ENCODE measurements at regions not wholly inside any gene's neighbourhood (a gene's known extent, or its start where the extent isn't known, plus 50 kb on each side); places are given as distances from the start of the nearest gene placed in this dataset.
"Not testable (repeated sequence)": the region's sequence is repeated elsewhere in the genome, so short reads cannot be mapped to it uniquely, and the experiment has no call there.

DNA sequence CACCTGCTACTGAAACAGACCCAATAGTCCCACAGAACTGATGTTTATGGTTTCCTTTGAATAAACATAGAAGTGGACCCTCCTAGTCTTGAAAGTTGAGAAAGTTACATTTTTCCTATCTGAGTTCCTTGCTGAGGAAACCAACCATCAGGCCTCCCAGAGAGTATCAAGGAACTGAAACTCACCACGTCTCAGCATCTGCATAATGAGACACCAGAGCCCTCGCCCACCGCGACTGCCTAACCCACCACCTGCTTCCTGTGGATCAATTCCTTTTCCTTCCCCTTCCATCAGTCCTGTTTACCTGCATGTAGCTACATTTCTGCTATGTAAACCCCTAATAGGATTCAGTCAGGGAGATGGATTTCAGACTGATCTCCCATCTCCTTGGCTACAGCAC is 443.2 kb upstream of the TMEM132C start:
- no peak for DNase-seq

DNA sequence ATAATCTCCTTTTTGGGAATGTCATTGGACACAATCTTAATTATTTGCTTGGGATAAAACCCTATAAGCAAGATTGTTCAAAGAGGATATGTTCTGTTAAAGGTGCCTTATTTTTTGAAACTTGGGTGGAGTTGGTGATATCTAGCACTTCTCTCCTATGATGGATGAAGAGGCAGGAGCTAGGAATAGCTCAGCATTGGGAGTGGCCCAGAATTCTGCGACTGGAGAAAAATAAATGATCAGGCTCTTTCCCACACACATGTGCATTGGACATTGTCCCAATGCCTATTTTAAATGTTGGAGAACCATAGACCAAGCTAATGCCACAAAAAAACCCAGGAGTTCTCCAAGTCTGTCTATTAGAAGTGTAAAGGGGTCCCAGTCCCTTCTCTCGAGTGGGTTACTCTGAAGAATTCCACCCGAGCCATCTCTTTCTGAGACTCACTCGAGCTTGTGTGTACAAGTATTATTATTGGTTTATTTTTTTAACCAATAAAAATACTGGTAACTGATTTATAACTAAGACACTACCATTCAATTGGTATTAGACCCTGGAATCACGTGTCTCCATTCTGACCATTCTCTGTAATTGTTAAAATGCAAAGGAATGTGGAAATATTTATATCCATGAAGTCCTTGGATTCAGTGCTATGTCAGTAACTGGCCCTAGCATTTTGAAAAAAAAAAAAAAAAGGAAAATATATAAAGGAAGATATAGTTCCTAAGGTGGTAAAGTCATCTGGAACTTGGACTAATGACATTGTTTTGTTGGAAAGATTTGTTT is 437.5 kb upstream of the TMEM132C start:
- DNase-seq: no peak

DNA sequence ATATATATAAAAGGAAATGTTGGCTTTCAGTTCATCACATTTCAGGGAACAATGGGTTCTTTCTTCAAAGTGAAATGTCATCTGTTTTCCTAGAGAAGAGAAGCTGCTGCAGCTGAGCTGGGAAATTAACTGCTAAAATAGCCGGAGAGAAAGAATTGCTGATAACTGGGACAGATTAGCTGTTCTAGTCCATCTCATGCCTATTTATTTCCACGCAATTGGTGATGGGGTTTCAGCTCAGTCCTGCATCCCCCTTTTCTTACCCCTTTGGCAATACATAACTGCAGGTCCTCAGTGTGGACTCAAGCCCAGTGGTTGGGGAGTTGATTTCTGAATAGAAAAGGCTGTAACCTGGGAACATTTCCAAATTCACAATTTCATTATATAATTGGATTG is 436.9 kb upstream of the TMEM132C start:
- DNase-seq: no peak

- DNase-seq: no peak
Measured at GRCh38 chr12:127830730-127831129, 436.2 kb upstream of the TMEM132C start.

DNA sequence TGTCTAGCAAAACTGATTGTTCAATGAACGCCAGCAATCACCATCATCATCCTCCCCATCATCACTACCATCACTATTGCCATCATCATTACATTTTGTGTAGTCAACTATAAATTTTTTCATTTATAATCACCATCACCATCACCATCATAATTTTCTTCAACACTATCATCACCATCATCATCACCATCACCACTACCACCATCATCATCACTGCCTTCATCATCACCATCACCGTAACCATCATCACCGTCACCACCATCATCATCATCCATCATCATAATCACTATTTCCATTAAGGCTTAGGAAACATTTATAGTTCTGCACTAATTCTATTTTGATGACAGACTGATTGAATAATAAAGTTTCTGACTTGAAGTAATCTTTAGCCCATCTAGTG is 434.8 kb upstream of the TMEM132C start:
- DNase-seq: no peak

- DNase-seq: not testable (repeated sequence)
Measured at GRCh38 chr12:127836802-127837201, 430.2 kb upstream of the TMEM132C start.

DNA sequence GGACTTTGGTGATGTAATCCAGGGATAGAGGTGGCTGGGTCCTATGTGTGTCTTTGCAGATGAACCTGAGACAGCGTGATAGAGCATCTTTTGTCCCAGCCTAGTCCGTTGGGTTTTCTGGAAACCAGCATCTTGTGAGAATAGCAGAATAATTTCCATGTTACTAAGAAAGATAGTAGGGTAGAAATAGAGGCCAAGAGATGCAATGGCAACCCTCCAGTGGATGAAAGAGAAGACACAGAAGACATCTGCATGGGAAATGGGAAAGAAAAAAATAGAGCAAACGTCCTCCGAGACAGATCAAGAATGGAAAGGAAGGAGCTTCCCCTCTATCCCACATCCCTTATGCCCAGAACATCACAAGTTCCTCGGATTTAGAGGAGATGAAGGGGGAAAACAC is 409.3 kb upstream of the TMEM132C start:
- DNase-seq: no peak

- no peak for DNase-seq
Measured at GRCh38 chr12:127860536-127860935, 406.4 kb upstream of the TMEM132C start.

DNA sequence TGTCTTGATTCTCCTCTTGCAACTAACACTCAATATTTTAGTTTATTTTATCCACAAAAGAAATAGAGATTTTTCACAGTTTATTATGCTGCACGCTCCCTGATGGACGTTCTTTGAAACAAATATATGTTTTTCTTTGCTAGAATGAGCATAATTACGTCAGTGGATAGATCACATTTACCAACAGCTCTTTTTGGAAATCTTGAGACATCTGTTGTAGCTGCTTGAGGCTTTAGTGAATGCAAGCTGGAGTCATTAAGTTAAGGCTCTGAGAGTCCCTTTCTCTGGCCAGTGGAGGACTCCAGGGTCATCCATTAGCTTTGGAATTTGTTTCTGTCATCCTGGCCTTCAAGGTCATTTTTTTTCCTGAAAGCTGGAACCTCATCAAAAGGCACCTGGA is 405.6 kb upstream of the TMEM132C start:
- no peak for DNase-seq

GRCh38 chr12:127873306-127873705 is 393.7 kb upstream of the TMEM132C start:
- DNase-seq: no peak

- DNase-seq: no peak
Measured at GRCh38 chr12:127881371-127882140, 385.4 kb upstream of the TMEM132C start.

GRCh38 chr12:127883013-127883412 is 384.0 kb upstream of the TMEM132C start:
- no peak for DNase-seq

DNA sequence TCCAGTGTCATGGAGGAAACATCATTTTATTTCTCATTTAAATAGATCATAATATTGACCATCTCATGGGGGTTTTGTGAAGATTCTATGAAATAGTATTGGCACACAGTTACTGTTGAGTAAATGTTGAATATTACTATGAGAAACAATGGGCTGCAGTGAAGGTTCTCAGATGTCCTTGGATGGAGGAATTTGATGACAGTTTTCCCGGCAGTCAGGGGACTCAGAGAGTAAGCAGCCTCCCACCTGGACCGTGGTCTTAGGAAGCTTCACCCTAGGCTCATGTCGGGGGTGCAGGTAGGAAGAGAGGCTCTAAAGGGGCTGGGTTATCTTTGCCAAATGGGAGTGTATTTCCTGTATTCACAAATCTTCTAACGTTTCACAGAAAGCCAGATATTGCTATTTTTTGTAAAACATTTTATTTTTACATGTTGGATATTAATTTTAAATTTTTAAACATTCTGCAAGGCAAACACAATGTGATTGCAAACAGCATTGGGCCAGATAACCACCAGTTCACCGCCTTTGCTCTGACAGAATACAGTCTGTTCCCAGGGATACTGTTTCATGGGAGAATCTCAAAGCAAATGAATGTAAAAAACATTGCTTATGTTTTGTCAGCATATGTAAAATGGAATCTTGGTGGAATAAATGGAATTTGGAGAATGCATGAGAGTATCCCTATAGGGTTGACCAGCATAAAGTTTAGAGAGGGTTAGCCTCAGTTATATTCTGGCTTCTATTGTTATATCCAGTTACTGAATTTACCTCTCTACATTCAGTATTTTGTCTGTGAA is 380.8 kb upstream of the TMEM132C start:
- DNase-seq: no peak

- DNase-seq: no peak
Measured at GRCh38 chr12:127886827-127887226, 380.1 kb upstream of the TMEM132C start.

- no peak for DNase-seq
Measured at GRCh38 chr12:127888943-127889719, 377.8 kb upstream of the TMEM132C start.

- no peak for DNase-seq
Measured at GRCh38 chr12:127893895-127894609, 372.9 kb upstream of the TMEM132C start.

DNA sequence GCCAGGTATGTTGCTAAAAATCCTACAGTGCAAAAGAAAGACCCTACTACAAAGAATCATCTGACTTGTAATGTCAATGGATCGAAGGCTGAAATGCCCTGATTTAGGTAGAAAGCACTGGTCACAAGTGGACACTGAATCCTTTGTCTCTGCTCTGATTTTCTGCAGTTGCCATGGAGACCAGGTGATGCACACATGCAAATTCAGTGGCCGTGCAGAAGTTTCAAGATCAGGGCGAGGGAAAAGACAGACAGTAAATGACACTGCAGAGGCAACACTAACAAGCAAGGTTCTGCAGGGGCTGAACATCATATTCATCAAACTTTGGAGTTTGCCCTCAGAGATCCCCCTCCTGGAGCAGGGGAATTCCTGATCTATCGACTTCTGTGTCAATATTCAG is 370.3 kb upstream of the TMEM132C start:
- DNase-seq: no peak

DNA sequence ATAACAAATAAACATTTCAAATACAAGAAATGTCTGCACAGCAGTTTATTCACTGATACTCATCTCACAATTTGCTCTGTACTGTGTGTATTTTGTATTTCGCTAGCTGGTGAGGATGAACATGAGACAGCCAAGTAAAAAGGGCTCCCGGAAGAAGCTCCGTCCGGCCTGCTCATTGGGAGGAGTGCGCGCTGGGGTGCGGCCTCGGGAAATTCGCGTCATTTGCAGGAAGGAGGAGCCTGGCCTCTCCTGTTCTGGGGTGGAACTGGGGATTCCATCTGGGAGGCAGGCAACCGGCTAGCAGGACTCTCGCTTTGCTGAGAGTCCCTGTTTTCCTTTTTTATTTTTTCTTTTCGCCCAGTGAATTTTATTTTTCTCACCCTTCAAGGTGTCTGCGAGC is 368.4 kb upstream of the TMEM132C start:
- no peak for DNase-seq

DNA sequence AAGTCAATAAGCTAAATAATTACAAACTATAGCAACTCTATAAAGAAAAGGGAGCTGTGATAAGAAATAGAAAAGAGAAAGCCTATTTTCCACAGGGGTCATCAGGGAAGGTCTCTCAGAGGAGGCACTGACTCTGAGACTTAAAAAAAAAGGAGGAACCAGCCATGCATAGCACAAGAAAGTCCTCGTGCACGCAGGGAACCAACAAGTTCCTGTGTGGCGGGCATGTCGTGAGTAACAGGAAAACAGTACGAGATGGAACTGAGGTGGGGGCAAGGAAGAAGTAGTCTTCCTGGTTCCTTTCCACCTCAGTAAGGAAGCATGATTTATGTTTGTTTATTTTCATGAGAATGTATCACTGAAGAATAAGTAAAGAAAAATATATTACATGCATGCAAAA is 367.0 kb upstream of the TMEM132C start:
- DNase-seq: no peak

GRCh38 chr12:127900386-127900785 is 366.6 kb upstream of the TMEM132C start:
- DNase-seq: no peak

DNA sequence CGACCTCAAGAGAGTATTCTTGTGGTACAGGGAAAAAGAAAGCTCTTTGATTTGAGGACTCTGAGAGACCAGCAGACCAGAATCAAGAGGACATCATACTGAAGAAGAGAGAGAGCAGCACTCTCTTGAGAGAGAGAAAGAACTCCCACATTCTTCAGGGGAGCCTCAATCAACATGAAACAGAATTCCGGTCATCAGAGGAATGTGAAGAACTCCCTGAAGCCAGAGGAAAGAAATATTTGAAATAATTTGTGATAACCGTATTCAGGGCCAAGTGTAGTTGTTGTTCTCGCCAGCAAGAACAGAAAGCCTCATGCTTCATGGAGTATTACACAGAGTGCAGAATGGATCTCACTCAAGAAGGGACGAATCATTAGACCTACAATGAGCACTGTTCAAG is 363.8 kb upstream of the TMEM132C start:
- DNase-seq: no peak

DNA sequence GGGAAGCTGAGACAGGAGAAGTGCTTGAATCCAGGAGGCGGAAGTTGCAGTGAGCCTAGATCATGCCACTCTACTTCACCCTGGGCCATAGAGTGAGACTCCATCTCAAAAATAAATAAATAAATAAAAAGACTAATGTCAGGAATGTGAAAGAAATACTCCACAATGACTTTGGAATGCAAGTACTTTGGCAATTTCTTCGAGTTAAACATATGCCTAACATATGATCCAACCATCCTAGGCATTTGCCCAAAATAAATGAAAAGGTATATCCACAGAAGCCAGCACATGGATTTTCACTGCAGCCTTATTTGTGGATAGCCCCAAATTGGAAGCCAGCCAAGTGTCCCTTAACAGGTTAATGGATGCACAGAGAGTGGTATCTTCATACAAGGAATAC is 357.9 kb upstream of the TMEM132C start:
- DNase-seq: no peak

All from Kasumi-1 (cell line).